ENCODE measurements at regions not wholly inside any gene's neighbourhood (a gene's known extent, or its start where the extent isn't known, plus 50 kb on each side); places are given as distances from the start of the nearest gene placed in this dataset.

DNA sequence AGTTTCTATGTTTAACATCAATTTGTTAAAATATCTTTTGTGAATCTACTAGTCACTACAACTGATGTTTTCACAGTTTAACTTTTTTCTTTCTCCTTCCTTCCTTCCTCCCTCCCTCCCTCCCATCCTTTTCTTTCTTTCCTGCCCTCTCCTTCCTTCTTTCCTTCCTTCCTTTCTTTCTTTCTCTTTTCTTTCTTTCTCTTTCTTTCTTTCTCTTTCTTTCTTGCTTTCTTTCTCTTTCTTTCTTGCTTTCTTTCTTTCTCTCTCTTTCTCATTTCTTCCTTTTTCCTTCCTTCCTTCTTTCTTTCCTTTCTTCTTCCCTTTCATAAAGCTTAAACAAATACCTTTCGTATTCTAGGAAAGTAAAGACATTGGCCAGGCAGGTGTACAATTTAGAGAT lies 2083.0 kb upstream of the CELF4 start:
- TF ChIP-seq POLR2AphosphoS5 (IDR thresholded peaks at IDR 0.05; ENCODE audit: low read depth, low read length) (no peak), SIN3A (IDR thresholded peaks at IDR 0.05; ENCODE audit: borderline replicate concordance, insufficient read depth, low read length) (no peak), TAF1 (IDR thresholded peaks at IDR 0.05; ENCODE audit: borderline replicate concordance, insufficient read depth, low read length) (no peak)

Measured in PFSK-1 (cell line).